ENCODE measurements at regions not wholly inside any gene's neighbourhood (a gene's known extent, or its start where the extent isn't known, plus 50 kb on each side); places are given as distances from the start of the nearest gene placed in this dataset.
"Not testable (repeated sequence)": the region's sequence is repeated elsewhere in the genome, so short reads cannot be mapped to it uniquely, and the experiment has no call there.

DNA sequence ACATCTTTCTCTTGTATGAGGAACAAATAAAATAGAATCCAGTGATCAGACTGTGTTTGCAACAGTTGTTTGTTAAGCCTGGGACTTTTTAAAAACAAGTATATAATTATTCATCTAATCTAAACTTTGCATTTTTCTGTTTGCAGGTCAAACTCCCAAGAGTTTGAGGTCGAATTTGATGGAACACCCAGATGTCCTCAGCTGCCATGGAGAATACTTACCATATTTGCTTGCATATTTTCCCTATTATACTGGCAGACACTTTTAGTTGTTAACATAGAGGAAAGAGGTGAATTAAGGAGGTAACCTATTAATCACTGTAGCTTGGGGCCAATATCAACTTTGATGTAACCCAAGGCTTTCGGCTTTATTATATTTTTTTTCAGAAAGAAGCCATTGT, 401.5 kb upstream of the DIPK2B start:
- no peak overlapping the region for H3K4me3 ChIP-seq (ENCODE audit: low read depth, low read length)
- DNase-seq (ENCODE audit: low read depth): no peak

DNA sequence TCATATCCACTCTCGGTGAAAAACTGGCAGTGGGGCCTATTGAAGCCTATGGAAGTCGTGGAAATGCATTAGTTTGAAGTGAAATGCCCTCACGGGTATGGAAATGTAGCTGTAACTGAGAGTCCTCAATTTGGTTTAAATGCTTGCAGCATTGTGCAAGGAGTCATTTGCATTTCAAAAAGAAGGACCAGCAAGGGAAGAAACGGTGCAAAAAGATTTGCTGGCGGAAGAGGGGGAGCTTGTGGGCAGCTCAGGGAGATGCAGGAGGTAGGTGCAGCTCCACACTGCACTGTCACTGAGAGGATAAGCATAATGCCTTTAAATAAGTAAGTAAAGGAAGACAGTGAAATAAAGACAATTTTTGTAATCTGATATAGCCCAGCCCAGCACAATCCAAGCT, 400.4 kb upstream of the DIPK2B start:
- no peak for DNase-seq (ENCODE audit: low read depth)
- no peak overlapping the region for H3K4me3 ChIP-seq (ENCODE audit: low read depth, low read length)

DNA sequence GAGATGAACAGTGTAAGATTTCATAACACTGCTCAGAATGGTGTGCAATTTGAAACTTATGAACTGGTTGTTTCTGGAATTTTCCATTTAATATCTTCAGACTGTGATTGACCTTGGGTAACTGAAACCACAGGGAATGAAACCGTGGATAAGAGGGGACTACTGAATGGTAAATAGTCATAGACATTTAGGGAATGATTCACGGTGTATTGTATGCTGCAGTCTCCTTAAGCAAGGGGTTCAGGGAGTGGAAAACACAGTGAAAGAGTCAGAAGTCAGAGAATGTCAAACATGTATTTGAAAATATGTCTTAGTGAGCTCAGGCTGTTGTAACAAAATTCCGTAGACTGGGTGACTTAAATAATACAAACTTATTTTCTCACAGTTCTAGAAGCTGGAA, 398.2 kb upstream of the DIPK2B start:
- no peak for DNase-seq (ENCODE audit: low read depth)
- no peak overlapping the region for H3K4me3 ChIP-seq (ENCODE audit: low read depth, low read length)

DNA sequence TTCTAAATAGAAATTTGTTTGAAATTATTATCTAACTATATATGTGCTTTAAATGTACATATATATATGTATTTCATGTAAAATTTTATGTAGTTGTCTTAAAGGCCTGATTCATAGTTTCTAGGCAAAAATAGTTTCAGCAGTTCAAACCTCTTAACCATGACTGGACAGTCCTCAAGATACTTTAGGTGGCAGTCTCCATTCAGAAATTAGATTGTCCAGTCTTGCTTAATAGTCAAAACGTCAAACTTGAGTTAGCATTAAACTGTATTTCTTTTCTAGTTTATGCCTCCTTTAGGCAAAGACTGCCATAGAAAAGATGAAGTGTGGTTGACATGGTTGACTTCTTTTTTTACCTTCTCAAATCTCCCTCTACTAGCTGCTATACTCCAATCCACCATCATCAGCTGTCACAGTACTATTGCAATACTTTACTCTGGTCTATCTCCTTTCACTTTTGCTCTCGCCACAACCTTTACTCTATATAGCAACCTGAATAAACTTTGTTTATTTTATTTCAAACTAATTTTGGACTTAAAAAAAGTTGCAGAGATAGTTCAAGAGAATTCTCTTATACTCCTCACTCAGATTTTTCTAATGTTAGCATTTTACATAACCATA, 395.6 kb upstream of the DIPK2B start:
- no peak overlapping the region for H3K4me3 ChIP-seq (ENCODE audit: low read depth, low read length)
- DNase-seq (ENCODE audit: low read depth): no peak

DNA sequence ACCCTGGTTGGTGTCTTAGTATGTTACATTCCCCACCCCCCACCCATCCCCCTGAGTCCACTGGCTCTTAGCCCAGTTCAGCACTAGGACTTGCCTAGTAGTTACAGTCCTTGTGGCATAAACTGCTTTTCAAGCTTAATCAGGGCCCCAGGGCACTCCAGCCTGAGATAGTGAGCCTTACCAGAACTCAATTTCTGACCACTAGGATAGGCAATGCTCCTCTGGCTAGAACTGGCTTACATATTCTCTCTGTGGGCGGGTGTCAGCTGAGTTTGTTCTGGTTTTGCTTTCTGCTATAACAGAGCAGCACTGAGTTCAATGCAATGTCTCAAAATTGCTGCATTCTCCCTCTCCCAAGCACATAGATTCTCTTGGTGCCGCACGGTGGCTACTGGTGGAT, 391.4 kb upstream of the DIPK2B start:
- DNase-seq (ENCODE audit: low read depth): no peak
- no peak overlapping the region for H3K4me3 ChIP-seq (ENCODE audit: low read depth, low read length)

DNA sequence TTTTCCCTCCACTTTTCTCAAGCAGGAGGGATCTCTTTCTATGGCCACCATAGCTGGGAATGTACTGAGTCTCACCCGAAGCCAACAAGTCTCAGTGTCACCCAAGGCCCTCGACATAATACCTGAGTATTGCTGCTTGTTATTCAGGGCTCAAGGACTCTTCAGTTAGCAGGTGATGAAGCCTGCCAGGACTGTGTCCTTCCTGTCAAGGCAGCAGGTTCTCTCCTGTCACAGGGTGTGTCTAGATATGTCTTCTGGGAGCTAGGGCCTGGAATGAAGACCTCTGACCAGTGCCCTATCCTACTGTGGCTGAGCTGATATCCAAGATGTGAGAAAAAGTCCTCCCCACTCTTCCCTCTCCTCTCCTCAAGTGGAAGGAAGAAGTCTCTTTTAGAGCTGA, 391.0 kb upstream of the DIPK2B start:
- no peak for DNase-seq (ENCODE audit: low read depth)
- H3K4me3 ChIP-seq (ENCODE audit: low read depth, low read length): no peak overlapping the region

DNA sequence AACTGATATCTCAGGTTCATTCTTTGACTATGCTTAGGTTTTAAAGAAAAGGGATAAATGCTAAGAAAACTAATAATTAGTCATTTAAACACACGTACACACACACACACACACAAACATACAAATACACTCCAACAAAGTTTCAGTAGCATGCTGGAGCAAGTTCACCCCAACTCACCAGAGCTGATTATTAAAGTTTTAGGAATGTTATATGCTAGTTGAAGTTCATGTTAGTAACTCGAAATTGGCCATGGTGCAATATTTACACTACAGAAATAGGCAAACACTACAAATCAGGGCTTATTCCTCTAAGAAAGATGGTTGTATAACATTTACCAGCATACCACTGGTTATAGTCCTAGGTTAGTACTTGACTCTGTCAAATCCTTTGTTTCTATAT, 384.0 kb upstream of the DIPK2B start:
- no peak for DNase-seq (ENCODE audit: low read depth)

DNA sequence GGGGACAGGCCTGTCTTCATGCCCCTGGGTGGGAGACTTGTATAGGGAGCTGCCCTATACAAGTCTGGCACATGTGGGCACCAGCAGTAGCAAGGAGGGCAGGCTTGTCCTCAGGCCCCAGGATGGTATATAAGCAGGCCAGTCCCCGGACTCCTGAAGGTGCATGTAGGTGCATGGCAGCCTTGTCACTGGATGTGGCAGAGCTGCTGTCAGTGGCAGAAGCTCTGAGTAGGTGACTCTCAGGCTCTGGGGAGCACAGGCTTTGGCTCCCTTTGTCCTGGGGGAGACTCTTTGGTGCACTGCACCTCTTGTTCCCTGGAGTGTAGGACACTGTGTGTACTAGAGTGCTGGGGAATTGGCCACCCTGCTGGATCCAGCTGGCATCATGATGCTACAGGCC, 376.7 kb upstream of the DIPK2B start:
- no peak for DNase-seq (ENCODE audit: low read depth)

More for the DNA sequence above, 384.0 kb upstream of the DIPK2B start:
- H3K4me3 ChIP-seq (ENCODE audit: low read depth, low read length): no peak overlapping the region

DNA sequence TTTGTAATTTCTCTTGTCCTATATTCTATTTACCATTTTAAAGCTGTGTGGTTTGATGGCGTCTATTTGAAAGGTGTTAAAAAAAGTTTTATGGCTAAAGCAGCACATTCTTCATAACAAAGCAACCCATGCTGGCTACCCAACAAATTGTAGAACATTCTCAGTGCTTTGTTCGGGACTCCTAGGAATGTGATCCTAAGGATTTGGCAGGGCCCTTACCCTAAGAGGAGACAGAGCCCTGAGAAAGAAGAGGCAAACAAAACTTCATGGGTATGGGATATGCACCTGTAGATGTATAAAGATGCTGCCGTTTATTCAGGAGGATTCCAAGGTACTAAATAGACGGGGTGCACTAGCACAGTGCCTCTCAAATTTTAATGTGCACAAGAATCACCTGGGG, 370.8 kb upstream of the DIPK2B start:
- no peak overlapping the region for H3K4me3 ChIP-seq (ENCODE audit: low read depth, low read length)
- no peak for DNase-seq (ENCODE audit: low read depth)

More for the DNA sequence above, 376.7 kb upstream of the DIPK2B start:
- H3K4me3 ChIP-seq (ENCODE audit: low read depth, low read length): no peak overlapping the region

DNA sequence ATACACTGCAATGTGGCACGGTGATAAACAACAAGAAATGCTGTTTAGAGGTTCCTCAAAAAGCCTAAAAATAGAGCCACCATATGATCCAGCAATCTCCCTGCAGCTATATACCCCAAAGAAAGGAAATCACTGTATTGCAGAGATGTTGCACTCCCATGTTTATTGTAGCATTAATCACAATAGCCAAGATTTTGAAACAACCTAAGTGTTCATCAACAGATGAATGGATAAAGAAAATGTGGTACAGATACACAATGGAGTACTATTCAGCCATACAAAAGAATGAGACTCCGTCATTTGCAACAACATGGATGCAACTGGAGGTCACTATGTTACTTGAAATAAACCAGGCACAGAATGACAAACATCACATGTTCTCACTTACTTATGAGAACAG, 365.8 kb upstream of the DIPK2B start:
- no peak for DNase-seq (ENCODE audit: low read depth)
- H3K4me3 ChIP-seq (ENCODE audit: low read depth, low read length): no peak overlapping the region

DNA sequence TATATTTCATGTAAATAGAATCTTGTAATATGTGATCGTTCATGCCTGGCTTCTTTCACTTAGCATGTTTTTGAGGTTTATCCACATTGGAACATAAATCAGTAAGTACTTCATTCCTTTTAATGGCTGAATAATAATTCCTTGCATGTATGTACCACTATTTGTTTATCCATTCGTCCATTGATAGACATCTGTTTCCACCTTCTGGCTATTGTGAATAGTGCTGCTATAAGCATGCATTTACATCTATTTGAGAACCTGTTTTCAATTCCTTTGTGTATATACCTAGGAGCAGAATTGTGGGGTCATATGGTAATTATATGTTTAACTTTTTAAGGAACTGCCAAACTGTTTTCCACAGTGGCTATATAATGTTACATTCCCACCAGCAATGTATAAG, 356.7 kb upstream of the DIPK2B start:
- DNase-seq (ENCODE audit: low read depth): no peak
- H3K4me3 ChIP-seq (ENCODE audit: low read depth, low read length): no peak overlapping the region

DNA sequence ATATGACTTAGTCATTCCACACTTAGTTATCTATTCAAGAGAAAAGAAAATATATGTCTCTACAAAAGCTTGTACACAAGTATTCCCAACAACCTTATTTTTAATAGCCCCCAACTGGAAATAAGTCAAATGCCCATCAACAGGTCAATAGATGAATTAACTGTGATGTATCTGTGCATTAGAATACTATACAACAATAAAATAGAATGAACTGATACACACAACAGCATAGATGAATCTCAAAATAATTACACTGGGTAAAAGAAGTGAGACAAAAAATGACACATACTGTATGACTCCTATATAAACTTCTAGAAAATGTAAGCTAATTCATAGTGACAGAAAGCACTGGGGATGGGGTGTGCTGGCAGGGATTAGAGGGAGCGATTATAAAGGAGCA, 354.1 kb upstream of the DIPK2B start:
- H3K4me3 ChIP-seq (ENCODE audit: low read depth, low read length): no peak overlapping the region
- no peak for DNase-seq (ENCODE audit: low read depth)

DNA sequence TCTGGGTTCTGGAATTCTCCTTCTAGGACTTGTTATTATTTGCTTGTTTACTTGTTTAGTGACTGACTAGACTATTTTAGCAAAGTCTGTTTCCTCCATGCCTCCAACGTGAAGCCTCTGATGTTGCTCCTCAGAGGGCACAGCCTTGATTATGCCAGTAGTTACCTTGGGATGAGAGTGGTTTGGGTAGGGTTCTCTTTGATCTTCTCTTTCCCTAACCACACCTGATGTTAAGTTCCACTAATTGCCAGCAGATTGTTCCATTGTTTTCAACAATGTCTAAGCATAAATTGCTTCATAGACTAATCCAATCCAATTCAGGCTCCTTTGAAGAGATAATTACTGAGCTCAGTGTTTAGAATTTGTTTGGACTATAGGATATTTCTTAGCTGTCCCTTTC, 352.7 kb upstream of the DIPK2B start:
- DNase-seq (ENCODE audit: low read depth): no peak
- H3K4me3 ChIP-seq (ENCODE audit: low read depth, low read length): no peak overlapping the region

DNA sequence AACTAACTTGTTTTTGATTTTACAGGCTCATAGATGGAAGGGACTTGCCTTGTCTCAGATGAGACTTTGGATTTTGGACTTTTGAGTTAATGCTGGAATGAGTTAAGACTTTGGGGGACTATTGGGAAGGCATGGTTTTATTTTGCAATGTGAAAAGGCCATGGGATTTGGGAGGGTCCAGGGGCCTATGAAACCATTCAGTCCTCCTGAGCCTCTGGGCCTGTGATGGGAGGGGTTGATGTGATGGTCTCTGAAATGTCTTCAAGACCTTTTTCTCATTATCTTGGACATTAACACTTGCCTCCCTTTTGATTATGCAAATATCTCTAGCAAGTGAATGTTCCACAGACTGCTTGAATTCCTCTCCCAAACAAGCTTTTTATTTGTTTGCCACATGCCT, 346.0 kb upstream of the DIPK2B start:
- not testable (repeated sequence) for DNase-seq (ENCODE audit: low read depth); H3K4me3 ChIP-seq (ENCODE audit: low read depth, low read length)

DNA sequence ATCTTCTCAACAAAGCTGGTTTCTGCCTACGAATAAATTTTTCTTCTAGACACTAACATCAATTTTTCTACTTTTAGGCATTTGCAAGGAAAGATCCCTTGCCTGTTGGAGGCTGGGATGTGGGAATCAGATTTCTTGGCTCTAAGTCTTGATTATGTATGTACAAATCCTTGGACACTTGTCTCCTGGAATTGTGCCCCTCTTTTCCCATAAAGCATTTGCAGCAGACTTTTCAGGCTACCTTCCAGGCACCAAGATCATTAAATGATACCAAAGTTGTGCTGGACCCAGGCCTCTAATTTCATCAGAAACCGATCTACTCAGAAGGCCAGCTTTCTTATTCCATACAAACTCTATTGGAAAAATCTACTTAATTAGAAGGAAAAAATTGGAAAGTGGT, 339.5 kb upstream of the DIPK2B start:
- no peak overlapping the region for H3K4me3 ChIP-seq (ENCODE audit: low read depth, low read length)
- DNase-seq (ENCODE audit: low read depth): no peak

DNA sequence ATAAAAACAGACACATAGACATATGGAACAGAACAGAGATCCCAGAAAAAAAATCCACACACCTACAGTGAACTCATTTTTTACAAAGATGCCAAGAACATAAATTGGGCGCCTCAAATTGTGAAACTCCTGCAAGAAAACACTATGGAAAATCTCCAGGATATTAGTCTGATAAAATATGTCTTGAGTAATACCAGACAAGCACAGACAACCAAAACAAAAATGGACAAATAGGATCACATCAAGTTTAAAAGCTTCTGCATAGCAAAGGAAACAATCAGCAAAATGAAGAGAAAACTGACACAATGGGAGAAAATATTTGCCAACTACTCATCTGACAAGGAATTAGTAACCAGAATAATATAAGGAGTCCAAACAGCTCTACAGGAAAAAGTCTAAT, 337.3 kb upstream of the DIPK2B start:
- DNase-seq (ENCODE audit: low read depth): no peak

DNA sequence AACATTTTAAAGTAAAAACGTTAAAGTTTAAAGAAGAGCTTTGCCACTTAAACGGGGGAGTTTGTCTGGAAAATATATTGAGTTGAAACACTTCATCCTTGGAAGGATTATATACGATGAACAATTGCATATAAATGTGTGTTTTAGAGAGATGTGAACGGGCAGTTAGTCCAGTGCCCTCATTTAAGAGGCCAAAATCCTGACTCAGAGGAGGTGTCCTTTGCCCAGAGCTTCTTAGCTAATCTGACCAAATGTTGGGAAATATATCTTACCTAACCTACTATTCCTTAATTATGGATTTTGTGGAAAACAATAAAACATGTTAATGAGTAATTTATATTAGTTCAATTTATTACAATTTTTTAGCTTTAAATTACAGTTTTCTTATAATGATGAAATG, 327.2 kb upstream of the DIPK2B start:
- no peak overlapping the region for H3K4me3 ChIP-seq (ENCODE audit: low read depth, low read length)
- no peak for DNase-seq (ENCODE audit: low read depth)

More for the DNA sequence above, 337.3 kb upstream of the DIPK2B start:
- H3K4me3 ChIP-seq (ENCODE audit: low read depth, low read length): no peak overlapping the region

DNA sequence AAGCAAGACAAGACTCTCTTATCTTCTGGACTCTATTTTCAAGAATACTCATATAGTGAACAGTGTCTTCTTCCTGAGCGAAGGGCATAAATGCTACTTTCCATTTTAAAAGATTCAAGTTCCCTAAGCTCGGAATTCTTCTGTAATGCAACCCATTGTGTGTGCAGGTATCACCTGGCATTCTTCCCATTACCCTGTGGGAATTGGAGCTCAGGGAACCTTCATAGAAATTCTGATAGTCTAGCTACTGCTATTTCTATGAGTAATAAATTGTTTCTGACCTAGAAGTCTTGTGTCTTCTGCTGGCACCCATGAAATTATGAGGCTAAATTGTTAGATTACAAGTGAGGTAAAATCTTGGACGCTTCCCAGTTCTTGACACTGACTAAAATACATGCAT, 324.1 kb upstream of the DIPK2B start:
- DNase-seq (ENCODE audit: low read depth): no peak
- no peak overlapping the region for H3K4me3 ChIP-seq (ENCODE audit: low read depth, low read length)

DNA sequence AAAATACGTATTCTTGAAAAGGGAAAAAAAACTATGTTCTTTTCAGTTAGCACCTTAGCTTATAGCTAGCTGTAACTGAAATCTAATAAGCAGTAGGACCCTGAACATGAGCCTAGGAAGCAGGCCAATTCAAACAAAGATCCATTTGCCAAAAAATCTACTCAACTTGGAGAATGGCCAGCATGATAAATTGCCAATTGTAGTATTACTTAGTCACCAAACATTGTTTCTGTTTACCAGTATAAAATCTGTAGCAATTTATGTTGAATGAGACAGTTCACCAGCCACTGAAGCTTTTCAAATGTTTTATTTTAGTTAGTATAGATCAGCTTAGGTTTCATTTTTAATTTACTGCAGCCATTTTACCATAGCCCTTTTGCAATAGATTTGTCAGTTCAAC, 323.6 kb upstream of the DIPK2B start:
- no peak overlapping the region for H3K4me3 ChIP-seq (ENCODE audit: low read depth, low read length)
- peak; percentile 70 for DNase-seq (ENCODE audit: low read depth)

DNA sequence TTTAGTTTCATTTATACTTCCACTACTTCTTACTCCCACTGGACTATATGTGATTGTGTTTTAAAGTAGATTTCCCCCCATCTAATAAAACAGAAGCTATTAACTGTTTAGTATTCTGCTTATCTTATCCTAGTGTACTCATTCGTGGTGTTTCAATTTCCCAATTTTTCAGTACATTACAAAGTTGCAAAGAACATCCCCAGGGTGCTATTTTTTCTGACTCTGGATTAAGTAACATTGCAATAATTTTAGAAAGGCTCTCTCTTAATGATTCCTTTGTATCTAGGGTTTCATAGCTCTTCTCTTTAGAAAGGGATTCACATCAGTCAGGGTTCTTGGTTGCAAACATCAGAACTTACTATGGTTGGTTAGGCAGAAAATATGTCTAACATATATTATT, 317.9 kb upstream of the DIPK2B start:
- H3K4me3 ChIP-seq (ENCODE audit: low read depth, low read length): no peak overlapping the region
- DNase-seq (ENCODE audit: low read depth): no peak

DNA sequence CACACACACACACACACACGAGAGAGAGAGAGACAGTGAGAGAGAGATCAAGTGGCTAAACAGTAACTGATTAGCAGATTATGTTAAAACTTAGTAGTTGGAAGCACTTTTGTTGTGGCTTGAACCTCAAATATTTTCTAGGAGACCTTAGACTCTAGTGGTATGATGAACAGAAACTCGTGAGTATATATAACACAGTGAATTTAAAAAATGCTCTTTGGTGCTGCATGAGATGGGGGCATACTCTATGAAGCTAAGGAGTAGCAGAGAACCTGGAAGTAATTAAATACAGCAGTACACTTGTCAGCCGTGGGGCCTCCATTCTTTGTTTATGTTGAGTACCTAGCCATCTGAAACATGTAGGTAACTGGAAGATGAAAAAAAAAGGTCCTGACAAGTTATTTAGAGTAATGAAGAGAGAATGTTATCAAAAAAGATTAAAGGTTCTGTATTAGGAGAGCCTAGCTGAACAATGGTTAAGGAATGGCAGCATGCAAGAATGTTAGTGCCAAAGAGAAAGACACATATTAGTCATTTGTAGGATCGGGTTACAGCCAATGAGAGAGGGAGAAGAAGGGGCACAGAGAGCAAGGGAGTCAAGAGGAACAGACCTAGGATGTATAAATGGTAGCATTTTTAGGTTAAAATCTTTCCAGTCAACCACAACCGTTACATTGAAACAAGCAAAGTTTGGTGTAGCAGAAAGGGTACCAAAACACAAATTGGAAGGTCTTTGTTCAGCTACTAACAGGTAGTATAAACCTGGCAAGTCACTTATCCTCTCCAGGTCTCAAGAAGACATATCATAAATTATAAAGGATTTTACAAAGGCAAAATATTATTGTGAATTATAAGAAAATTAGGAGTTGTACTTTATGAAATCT, 316.7 kb upstream of the DIPK2B start:
- peak; percentile 35 for DNase-seq (ENCODE audit: low read depth)
- H3K4me3 ChIP-seq (ENCODE audit: low read depth, low read length): no peak overlapping the region
